CD4-positive, CD25-positive, alpha-beta regulatory T cell (primary cell): ENCODE measurements at regions not wholly inside any gene's neighbourhood (a gene's known extent, or its start where the extent isn't known, plus 50 kb on each side); places are given as distances from the start of the nearest gene placed in this dataset.

ENCODE experiments used
- ATAC-seq, 2 donors: fragments of 150-1000 bp; cut with Tn5 transposase; one replicate each; pipeline ENCODE4 v1.10.0; 2021; ENCODE audit warnings: low read depth in 2 of 2, moderate number of reproducible peaks in 2 of 2, moderate library complexity in 1 of 2
- DNase-seq, 3 donors: peaks; one replicate each; pipeline versions ENCODE4 v3.0.0 to v3.0.0-alpha.2; 2012 to 2022; ENCODE audit warnings: mixed read lengths in 1 of 3
- H3K27ac ChIP-seq: one replicate; pipeline ENCODE4 v1.7.0; 2013; ENCODE audit warnings: mild to moderate bottlenecking, low read length; ENCODE audit not compliant: insufficient read depth, poor library complexity, severe bottlenecking
- H3K27me3 ChIP-seq: one replicate; pipeline ENCODE4 v1.7.0; 2013; ENCODE audit warnings: low read length; ENCODE audit not compliant: control insufficient read depth, insufficient read depth
- H3K36me3 ChIP-seq: one replicate; pipeline ENCODE4 v1.7.0; 2013; ENCODE audit warnings: mild to moderate bottlenecking, low read length, moderate library complexity; ENCODE audit not compliant: control insufficient read depth, insufficient read depth
- H3K4me1 ChIP-seq: 2 replicates; pipeline ENCODE4 v1.7.0; 2013; ENCODE audit warnings: mild to moderate bottlenecking, low read length; ENCODE audit not compliant: insufficient read depth, control insufficient read depth, poor library complexity, severe bottlenecking
- H3K4me3 ChIP-seq: one replicate; pipeline ENCODE4 v1.7.0; 2013; ENCODE audit warnings: low read depth, mild to moderate bottlenecking, low read length, moderate library complexity
- H3K9me3 ChIP-seq, 2 experiments: 1 replicate in 1 of 2; 2 replicates in 1 of 2; pipeline ENCODE4 v1.7.0; 2013; ENCODE audit warnings: low read length in 2 of 2, mild to moderate bottlenecking in 1 of 2, moderate library complexity in 1 of 2; ENCODE audit not compliant: control insufficient read depth in 2 of 2
- H3K27ac Mint-ChIP-seq, 3 donors: one replicate each; pipeline ENCODE4 v1.8.0; 2020 to 2022; ENCODE audit warnings: mild to moderate bottlenecking in 3 of 3, mixed read lengths in 3 of 3, moderate library complexity in 2 of 3
- H3K27me3 Mint-ChIP-seq: one replicate; pipeline ENCODE4 v1.8.0; 2022; ENCODE audit warnings: mild to moderate bottlenecking, mixed read lengths
- H3K36me3 Mint-ChIP-seq: one replicate; pipeline ENCODE4 v1.8.0; 2020; ENCODE audit warnings: mixed read lengths
- H3K4me1 Mint-ChIP-seq, 4 donors: one replicate each; pipeline ENCODE4 v1.8.0; 2020 to 2022; ENCODE audit warnings: mixed read lengths in 4 of 4, mild to moderate bottlenecking in 1 of 4
- H3K4me3 Mint-ChIP-seq, 4 donors: one replicate each; pipeline ENCODE4 v1.8.0; 2020 to 2022; ENCODE audit warnings: mild to moderate bottlenecking in 4 of 4, mixed read lengths in 4 of 4, moderate library complexity in 3 of 4
- H3K9me3 Mint-ChIP-seq, 7 donors: one replicate each; pipeline ENCODE4 v1.8.0; 2020 to 2022; ENCODE audit warnings: mixed read lengths in 7 of 7, mild to moderate bottlenecking in 3 of 7, moderate library complexity in 2 of 7

- no peaks in the 10 kb centered on the region for H3K27me3 ChIP-seq
- H3K27me3 Mint-ChIP-seq: no peaks in the 10 kb centered on the region
- H3K9me3 ChIP-seq: peaks cover 4 to 6% of the 10 kb centered on the region in 2 experiments
- no peaks in the 10 kb centered on the region for H3K4me1 Mint-ChIP-seq
- no peak overlapping the region for H3K4me3 Mint-ChIP-seq
- H3K27ac ChIP-seq: no peak overlapping the region
- peaks cover 0 to 29% (median 10%) of the 10 kb centered on the region in 7 donors for H3K9me3 Mint-ChIP-seq
- H3K4me1 ChIP-seq: no peaks in the 10 kb centered on the region
- DNase-seq (no peak), ATAC-seq (no peak)
- H3K4me3 ChIP-seq: no peak overlapping the region
- no peaks in the 10 kb centered on the region for H3K36me3 Mint-ChIP-seq
- no peaks in the 10 kb centered on the region for H3K36me3 ChIP-seq
- no peak overlapping the region for H3K27ac Mint-ChIP-seq
Measured at GRCh38 chr6:76330031-76330430, 257.6 kb upstream of the IMPG1 start.

- Histone ChIP-seq H3K4me3 (no peak overlapping the region), H3K27me3 (no peaks in the 10 kb centered on the region), H3K9me3 (peaks cover 0 to 6% of the 10 kb centered on the region in 2 experiments), H3K27ac (no peak overlapping the region), H3K4me1 (no peaks in the 10 kb centered on the region), H3K36me3 (no peaks in the 10 kb centered on the region)
- H3K27ac Mint-ChIP-seq: no peak overlapping the region
- H3K36me3 Mint-ChIP-seq: no peaks in the 10 kb centered on the region
- DNase-seq: no peak
- H3K27me3 Mint-ChIP-seq: no peaks in the 10 kb centered on the region
- peaks cover 0 to 39% (median 5%) of the 10 kb centered on the region in 7 donors for H3K9me3 Mint-ChIP-seq
- ATAC-seq: no peak
- no peaks in the 10 kb centered on the region for H3K4me1 Mint-ChIP-seq
- no peak overlapping the region for H3K4me3 Mint-ChIP-seq
Measured at GRCh38 chr6:76326871-76327270, 254.4 kb upstream of the IMPG1 start.
